HepG2 (cell line): ENCODE measurements at regions not wholly inside any gene's neighbourhood (a gene's known extent, or its start where the extent isn't known, plus 50 kb on each side); places are given as distances from the start of the nearest gene placed in this dataset.

ENCODE experiments used
- ATAC-seq: fragments of 200-7000 bp; cut with Tn5 transposase; 3 replicates; pipeline ENCODE4 v1.9.1; 2020; ENCODE audit warnings: mild to moderate bottlenecking, moderate library complexity
- BruUV-seq: library from RNA; stranded (reverse); fragments of 400-500 nt; replicated peaks from 2 replicates; lab custom pipeline; 2021; lab: Mats Ljungman, UMichigan
- CTCF ChIA-PET: fragments of 300-600 bp; formaldehyde crosslinking; extraction: SDS; loops from one replicate; lab custom pipeline; 2021; ENCODE audit warnings: low total read pairs, inconsistent platforms, low intra/inter-chr PET ratio; lab: Yijun Ruan, JAX
- POLR2A ChIA-PET: fragments of 350-600 bp; sonication (Branson Sonifier 250); formaldehyde crosslinking; loops from one replicate; lab custom pipeline; 2020; ENCODE audit warnings: antibody characterized with exemption, inconsistent platforms; lab: Yijun Ruan, JAX
- DNase-seq: peaks from one replicate; pipeline ENCODE4 v3.0.0-alpha.2; 2015; ENCODE audit warnings: low spot score
- FAIRE-seq: peaks from 3 replicates; lab custom pipeline; 2011; peaks lifted over from hg19 to GRCh38; lab: Jason Lieb, UNC
- H2AFZ ChIP-seq: one replicate; pipeline ENCODE4 v1.6.1; 2011; ENCODE audit warnings: low read length, inconsistent platforms
- H3K27ac ChIP-seq: fragments of 300-600 bp; 3 replicates; pipeline ENCODE4 v1.8.0; 2011; ENCODE audit warnings: mixed run types, mild to moderate bottlenecking, mixed read lengths, low read length, inconsistent platforms; ENCODE audit not compliant: insufficient read depth; ENCODE audit errors: extremely low read length
- H3K27me3 ChIP-seq, 2 experiments: fragments of 200-600 bp in 1 of 2; 2 replicates in 1 of 2; 3 replicates in 1 of 2; pipeline versions ENCODE4 v1.6.0 to v1.8.0; 2011; ENCODE audit warnings: low read length in 2 of 2, mild to moderate bottlenecking in 2 of 2, moderate library complexity in 2 of 2, inconsistent platforms in 1 of 2; ENCODE audit not compliant: insufficient read depth in 2 of 2, control insufficient read depth in 1 of 2
- H3K36me3 ChIP-seq, 2 experiments: fragments of 200-600 bp in 1 of 2; replicated peaks in 1 of 2; 2 replicates in 1 of 2; 3 replicates in 1 of 2; pipeline versions ENCODE4 v1.5.1 to v1.8.0; 2011; ENCODE audit warnings: low read length in 2 of 2, inconsistent platforms in 1 of 2; ENCODE audit not compliant: insufficient read depth in 2 of 2, control insufficient read depth in 1 of 2
- H3K4me1 ChIP-seq: 2 replicates; pipeline ENCODE4 v1.5.1; 2012; ENCODE audit warnings: low read length, inconsistent platforms; ENCODE audit not compliant: insufficient read depth
- H3K4me2 ChIP-seq: 2 replicates; pipeline ENCODE4 v1.6.0; 2011; ENCODE audit warnings: low read depth, low read length, inconsistent platforms
- H3K4me3 ChIP-seq, 3 experiments: fragments of 200-600 bp in 1 of 3; sonication (generic), shearing (Covaris generic) in 1 of 3; replicated peaks in 1 of 3; 2 replicates each; pipeline ENCODE4 v1.5.1; 2011 to 2016; ENCODE audit warnings: low read length in 3 of 3, inconsistent platforms in 2 of 3, low read depth in 2 of 3, mild to moderate bottlenecking in 2 of 3, control low read depth in 1 of 3, mixed read lengths in 1 of 3; ENCODE audit not compliant: insufficient read depth in 1 of 3
- H3K79me2 ChIP-seq: one replicate; pipeline ENCODE4 v1.6.1; 2011; ENCODE audit warnings: low read length, inconsistent platforms; ENCODE audit not compliant: insufficient read depth
- H3K9ac ChIP-seq: 2 replicates; pipeline ENCODE4 v1.6.0; 2011; ENCODE audit warnings: mild to moderate bottlenecking, low read depth, low read length, inconsistent platforms; ENCODE audit not compliant: insufficient read depth
- H3K9me3 ChIP-seq: 2 replicates; pipeline ENCODE4 v1.5.1; 2012; ENCODE audit warnings: mild to moderate bottlenecking, low read length
- H4K20me1 ChIP-seq: 2 replicates; pipeline ENCODE4 v1.6.0; 2011; ENCODE audit warnings: inconsistent platforms, mild to moderate bottlenecking, low read length, moderate library complexity; ENCODE audit not compliant: insufficient read depth
- CBX2 ChIP-seq, 2 experiments: fragments of 200-600 bp in 1 of 2; sonication (generic); formaldehyde crosslinking in 1 of 2; IDR thresholded peaks; 2 replicates each; pipeline versions ENCODE4 v1.7.0 to v1.8.1; 2018 to 2022; ENCODE audit warnings: low read depth in 2 of 2, low read length in 1 of 2, mild to moderate bottlenecking in 1 of 2, missing genetic modification reagents in 1 of 2
- SSRP1 ChIP-seq: IDR thresholded peaks from 2 replicates; pipeline ENCODE4 v1.6.1; 2016; ENCODE audit warnings: control low read depth
- ZNF558 ChIP-seq: sonication (generic); formaldehyde crosslinking; IDR thresholded peaks from 2 replicates; pipeline ENCODE4 v1.9.0; 2022; ENCODE audit warnings: mild to moderate bottlenecking, missing genetic modification reagents, borderline replicate concordance
- ZNF674 ChIP-seq: sonication (generic); formaldehyde crosslinking; IDR thresholded peaks from 2 replicates; pipeline ENCODE4 v1.5.0; 2020; ENCODE audit warnings: low read depth, mild to moderate bottlenecking, missing genetic modification reagents
- WGBS: methylation state at CpG from one replicate; pipeline ENCODE4 v1.1.6; 2017; ENCODE audit warnings: low lambda C conversion rate; 5-methylcytosine and 5-hydroxymethylcytosine counted together
- in situ Hi-C: cut with HindIII; loops from 2 replicates; pipeline ENCODE4 v1.10.0; 2017; ENCODE audit warnings: low pct_unique_long_range_greater_than_20kb; ENCODE audit not compliant: extremely low pct_ligation_motif_present
- intact Hi-C: fragments of 100-400 bp; cut with micrococcal nuclease; formaldehyde crosslinking; loops from one replicate; pipeline ENCODE4 v1.10.0; 2022; ENCODE audit not compliant: unreplicated experiment
- TF ChIP-seq, protein P1 (sequence below): IDR thresholded peaks from 2 replicates; pipeline ENCODE4 v1.6.1; 2018; ENCODE audit warnings: missing genetic modification reagents, mild to moderate bottlenecking, missing compliant biosample characterization

GRCh38 chr15:79676621-79677020, 220.2 kb downstream of the MTHFS start:
- Histone ChIP-seq H2AFZ (no peak overlapping the region), H3K36me3 (no peaks in the 10 kb centered on the region), H3K79me2 (no peaks in the 10 kb centered on the region), H4K20me1 (no peaks in the 10 kb centered on the region), H3K4me1 (no peaks in the 10 kb centered on the region), H3K4me3 (no peak overlapping the region), H3K27me3 (no peaks in the 10 kb centered on the region), H3K27ac (no peak overlapping the region), H3K9ac (no peak overlapping the region), H3K4me2 (no peak overlapping the region), H3K9me3 (no peaks in the 10 kb centered on the region)
- in situ Hi-C loops (no loop called here), intact Hi-C loops (no loop called here)
- no peak for ATAC-seq
- ChIA-PET CTCF (no interaction called here), POLR2A (no interaction called here)
- no TSS peak for BruUV-seq
- no peak for TF ChIP-seq ZNF558 (CRISPR knock-in tag)
- DNase-seq: no peak
- WGBS: 24% methylated on average over 2 of the region's 2 CpGs
- FAIRE-seq: no peak

- Histone ChIP-seq H3K9me3 (no peaks in the 10 kb centered on the region), H3K36me3 (no peaks in the 10 kb centered on the region), H3K9ac (no peak overlapping the region), H3K27ac (no peak overlapping the region), H3K27me3 (no peaks in the 10 kb centered on the region), H3K4me2 (no peak overlapping the region), H3K79me2 (no peaks in the 10 kb centered on the region), H3K4me3 (no peak overlapping the region), H3K4me1 (no peaks in the 10 kb centered on the region), H2AFZ (no peak overlapping the region), H4K20me1 (no peaks in the 10 kb centered on the region)
- intact Hi-C loops: no loop called here
- WGBS: 0% methylated on average over 6 of the region's 7 CpGs
- no TSS peak for BruUV-seq
- FAIRE-seq (no peak), DNase-seq (no peak), ATAC-seq (no peak)
- TF ChIP-seq SSRP1: no peak
- no peak for TF ChIP-seq ZNF674 (CRISPR knock-in tag)
- TF ChIP-seq, protein P1, sequence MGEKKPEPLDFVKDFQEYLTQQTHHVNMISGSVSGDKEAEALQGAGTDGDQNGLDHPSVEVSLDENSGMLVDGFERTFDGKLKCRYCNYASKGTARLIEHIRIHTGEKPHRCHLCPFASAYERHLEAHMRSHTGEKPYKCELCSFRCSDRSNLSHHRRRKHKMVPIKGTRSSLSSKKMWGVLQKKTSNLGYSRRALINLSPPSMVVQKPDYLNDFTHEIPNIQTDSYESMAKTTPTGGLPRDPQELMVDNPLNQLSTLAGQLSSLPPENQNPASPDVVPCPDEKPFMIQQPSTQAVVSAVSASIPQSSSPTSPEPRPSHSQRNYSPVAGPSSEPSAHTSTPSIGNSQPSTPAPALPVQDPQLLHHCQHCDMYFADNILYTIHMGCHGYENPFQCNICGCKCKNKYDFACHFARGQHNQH (CRISPR knock-in tag): no peak
- no peak for TF ChIP-seq CBX2 (IDR thresholded peaks at IDR 0.05; ENCODE audit: low read depth, low read length)
- no peak for TF ChIP-seq CBX2 (CRISPR knock-in tag; IDR thresholded peaks at IDR 0.05; ENCODE audit: low read depth)
- in situ Hi-C loops: no loop called here
- ChIA-PET CTCF (no interaction called here), POLR2A (no interaction called here)
Measured at GRCh38 chr15:79677241-79677640, 219.6 kb downstream of the MTHFS start.
